GM12864 (cell line): ENCODE measurements at regions not wholly inside any gene's neighbourhood (a gene's known extent, or its start where the extent isn't known, plus 50 kb on each side); places are given as distances from the start of the nearest gene placed in this dataset.

ENCODE experiments used
- DNase-seq: peaks from one replicate; pipeline ENCODE4 v3.0.0-alpha.2; 2011; ENCODE audit warnings: low read depth
- H3K4me3 ChIP-seq: 2 replicates; pipeline ENCODE4 v1.5.1; 2011; ENCODE audit warnings: mild to moderate bottlenecking, low read depth, low read length, control low read depth
- TF ChIP-seq, protein P1 (sequence below): IDR thresholded peaks from 2 replicates; pipeline ENCODE4 v1.5.1; 2011; ENCODE audit warnings: low read depth, mild to moderate bottlenecking, moderate library complexity, low read length, control low read depth, inconsistent platforms; ENCODE audit errors: missing control alignments

DNA sequence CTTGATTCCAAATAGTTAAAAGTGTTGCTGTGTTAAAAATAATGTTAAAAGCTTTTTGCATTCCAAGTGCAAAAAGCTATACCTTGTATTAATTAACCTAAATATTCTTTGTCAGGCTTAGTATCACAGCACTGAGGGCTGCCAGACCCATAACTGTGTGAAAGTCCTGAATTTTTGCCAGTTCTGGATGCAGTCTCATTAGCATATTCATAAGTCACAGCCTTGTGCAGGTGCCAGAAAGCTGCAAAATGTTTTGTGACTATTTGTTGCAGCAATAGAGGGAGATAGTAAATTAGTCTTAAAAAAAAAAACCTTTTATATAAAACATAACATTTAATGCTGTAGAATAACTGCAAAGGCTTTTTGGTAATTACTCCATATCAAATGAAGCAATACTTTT, 56.6 kb downstream of the SLITRK1 start:
- DNase-seq = no peak
- TF ChIP-seq, protein P1, sequence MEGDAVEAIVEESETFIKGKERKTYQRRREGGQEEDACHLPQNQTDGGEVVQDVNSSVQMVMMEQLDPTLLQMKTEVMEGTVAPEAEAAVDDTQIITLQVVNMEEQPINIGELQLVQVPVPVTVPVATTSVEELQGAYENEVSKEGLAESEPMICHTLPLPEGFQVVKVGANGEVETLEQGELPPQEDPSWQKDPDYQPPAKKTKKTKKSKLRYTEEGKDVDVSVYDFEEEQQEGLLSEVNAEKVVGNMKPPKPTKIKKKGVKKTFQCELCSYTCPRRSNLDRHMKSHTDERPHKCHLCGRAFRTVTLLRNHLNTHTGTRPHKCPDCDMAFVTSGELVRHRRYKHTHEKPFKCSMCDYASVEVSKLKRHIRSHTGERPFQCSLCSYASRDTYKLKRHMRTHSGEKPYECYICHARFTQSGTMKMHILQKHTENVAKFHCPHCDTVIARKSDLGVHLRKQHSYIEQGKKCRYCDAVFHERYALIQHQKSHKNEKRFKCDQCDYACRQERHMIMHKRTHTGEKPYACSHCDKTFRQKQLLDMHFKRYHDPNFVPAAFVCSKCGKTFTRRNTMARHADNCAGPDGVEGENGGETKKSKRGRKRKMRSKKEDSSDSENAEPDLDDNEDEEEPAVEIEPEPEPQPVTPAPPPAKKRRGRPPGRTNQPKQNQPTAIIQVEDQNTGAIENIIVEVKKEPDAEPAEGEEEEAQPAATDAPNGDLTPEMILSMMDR = no peak
- H3K4me3 ChIP-seq = no peak overlapping the region

DNA sequence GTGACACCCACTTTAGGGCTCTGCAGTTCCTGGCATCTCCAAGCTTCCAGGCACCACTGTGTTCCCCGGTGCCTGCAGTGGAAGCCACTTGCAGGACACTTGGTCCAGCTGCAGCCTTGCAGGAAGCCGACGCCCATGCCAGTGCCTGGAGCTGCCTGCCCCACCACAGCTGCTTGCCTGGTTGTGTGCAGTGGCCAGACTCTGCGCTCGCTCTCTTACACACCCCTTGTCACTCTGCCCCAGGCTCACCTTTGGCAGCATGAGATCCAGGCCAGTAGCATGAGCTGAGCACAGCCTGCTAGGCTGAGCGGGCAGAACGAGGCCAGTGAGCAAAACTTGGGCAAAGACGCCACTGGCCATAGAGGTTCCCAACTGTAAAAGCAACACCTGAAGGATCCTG, 57.7 kb downstream of the SLITRK1 start:
- no peak overlapping the region for H3K4me3 ChIP-seq
- TF ChIP-seq, protein P1 = no peak
- no peak for DNase-seq

DNA sequence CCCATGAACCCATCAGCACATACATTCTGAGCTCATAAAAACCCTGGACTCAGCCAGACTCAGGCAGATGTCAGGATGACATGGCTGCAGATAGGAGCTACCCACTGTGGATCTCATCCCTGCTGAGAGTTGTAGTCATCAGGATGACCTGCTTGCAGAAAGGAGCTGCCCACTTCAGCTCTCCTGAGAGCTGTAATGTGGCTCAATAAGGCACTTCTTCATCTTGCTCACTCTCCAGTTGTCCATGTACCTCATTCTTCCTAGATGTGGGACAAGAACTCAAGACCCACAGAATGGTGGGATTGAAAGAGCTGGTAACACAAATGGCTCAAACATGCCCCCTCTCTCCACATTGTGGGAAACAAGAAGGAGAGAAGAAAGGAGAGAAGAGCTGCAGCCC, 58.2 kb downstream of the SLITRK1 start:
- DNase-seq = no peak
- TF ChIP-seq, protein P1 = no peak
- no peak overlapping the region for H3K4me3 ChIP-seq

DNA sequence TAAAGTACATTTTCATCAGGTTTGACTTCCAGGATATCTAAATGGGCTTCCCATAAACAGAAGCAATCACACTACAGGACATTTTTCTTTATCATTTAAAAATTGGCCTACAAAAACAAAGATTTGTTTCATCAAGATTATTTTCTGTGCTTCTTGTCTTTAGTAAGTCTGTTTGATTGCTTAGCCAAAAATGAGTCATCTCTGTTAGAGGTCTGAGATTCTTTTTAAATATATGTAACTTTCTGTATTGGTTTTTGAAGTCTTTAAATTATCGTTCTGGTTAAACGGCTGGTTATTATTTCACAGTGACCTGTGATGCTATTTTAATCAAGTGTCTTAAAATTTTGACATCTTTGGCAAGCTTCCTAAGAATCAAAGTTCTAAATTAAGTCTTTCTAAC, 62.7 kb downstream of the SLITRK1 start:
- H3K4me3 ChIP-seq = no peak overlapping the region
- TF ChIP-seq, protein P1 = no peak
- no peak for DNase-seq

DNA sequence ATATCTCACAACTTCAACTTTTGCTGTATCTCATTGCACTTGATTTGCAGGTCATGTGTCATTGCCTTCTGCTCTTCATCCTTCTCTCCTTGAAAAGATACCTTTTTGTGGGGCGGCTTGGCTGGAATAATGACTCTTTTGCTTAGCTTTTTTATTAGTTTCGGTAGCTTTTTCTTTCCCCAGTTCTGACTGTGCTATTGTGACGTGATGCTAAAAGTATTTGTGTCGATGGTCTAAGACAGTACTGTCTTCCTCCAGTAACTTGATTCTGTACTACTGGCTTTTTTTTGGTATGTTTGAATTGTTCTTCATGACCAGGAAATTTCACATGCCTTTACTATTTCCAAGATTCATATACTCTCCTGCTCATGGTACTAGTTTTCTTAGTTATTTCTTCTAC, 63.1 kb downstream of the SLITRK1 start:
- TF ChIP-seq, protein P1 = no peak
- no peak overlapping the region for H3K4me3 ChIP-seq
- no peak for DNase-seq

DNA sequence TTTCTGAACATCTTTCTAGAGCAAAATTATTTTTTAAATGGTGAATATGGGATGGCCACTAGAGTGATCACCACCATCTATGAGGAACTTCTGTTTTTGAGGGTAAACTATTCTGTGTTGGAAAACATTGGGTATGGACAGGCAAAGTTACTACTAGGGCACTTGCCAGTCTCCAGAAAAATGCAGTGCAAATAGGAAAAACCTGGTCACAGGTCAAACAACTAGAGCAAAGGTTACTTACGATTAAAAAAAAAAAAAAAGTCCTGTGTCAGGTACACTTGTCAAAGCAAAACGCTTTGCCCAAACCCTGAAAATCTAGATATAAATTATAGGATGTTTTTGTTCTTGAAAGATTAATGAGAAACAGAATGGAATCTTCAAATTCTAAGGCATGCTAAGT, 66.2 kb downstream of the SLITRK1 start:
- TF ChIP-seq, protein P1 = no peak
- no peak for DNase-seq
- H3K4me3 ChIP-seq = no peak overlapping the region

DNA sequence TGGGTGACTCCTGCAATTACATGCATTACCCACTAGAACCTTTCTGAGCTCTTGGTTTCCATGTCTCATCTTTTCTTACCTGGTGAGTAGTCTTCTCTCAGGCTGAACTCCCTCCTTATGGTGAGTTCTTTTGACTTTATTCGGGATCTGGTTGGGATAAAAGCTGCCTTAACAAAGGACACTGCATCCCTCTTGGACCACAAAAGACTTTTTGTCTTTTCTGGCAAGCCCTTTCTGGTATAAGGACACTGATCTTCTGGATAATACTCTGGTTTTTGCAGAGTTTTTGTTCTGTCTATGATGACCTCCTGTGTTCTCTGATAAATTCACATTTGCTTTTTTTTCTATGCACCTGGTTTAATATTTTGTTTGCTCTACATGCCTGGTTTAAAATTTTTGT, 66.7 kb downstream of the SLITRK1 start:
- TF ChIP-seq, protein P1 = no peak
- H3K4me3 ChIP-seq = no peak overlapping the region
- DNase-seq = no peak
